Right cardiac atrium (tissue), 5 donors: ENCODE measurements at regions not wholly inside any gene's neighbourhood (a gene's known extent, or its start where the extent isn't known, plus 50 kb on each side); places are given as distances from the start of the nearest gene placed in this dataset.
A peak's percentile ranks its signal among the peaks of the same experiment; 100 is the strongest.

Source experiments
- ATAC-seq, 2 donors: fragments of 200-7000 bp; cut with Tn5 transposase; one replicate each; pipeline versions ENCODE4 v1.8.0 to v1.9.1; 2020; ENCODE audit warnings: moderate library complexity in 2 of 2, mild to moderate bottlenecking in 1 of 2
- DNase-seq, 3 donors: peaks; one replicate each; pipeline ENCODE4 v3.0.0-alpha.2; 2020
- H3K27ac ChIP-seq: one replicate; pipeline ENCODE4 v1.5.1; 2013; ENCODE audit warnings: mild to moderate bottlenecking, low read length, control low read depth, moderate library complexity
- H3K27me3 ChIP-seq: one replicate; pipeline ENCODE4 v1.6.1; 2013; ENCODE audit not compliant: control insufficient read depth, insufficient read depth
- H3K4me1 ChIP-seq: one replicate; pipeline ENCODE4 v1.6.1; 2013; ENCODE audit warnings: low read length; ENCODE audit not compliant: control insufficient read depth, insufficient read depth
- H3K4me3 ChIP-seq: one replicate; pipeline ENCODE4 v1.5.1; 2013; ENCODE audit warnings: low read length, control low read depth
- H3K9me3 ChIP-seq: one replicate; pipeline ENCODE4 v1.6.1; 2013; ENCODE audit warnings: low read length; ENCODE audit not compliant: control insufficient read depth
- WGBS: extraction: QIAGEN DNeasy Blood & Tissue Kit; methylation state at CpG from one replicate; pipeline ENCODE4 v1.1.7; 2013; 5-methylcytosine and 5-hydroxymethylcytosine counted together
- intact Hi-C, 4 donors: fragments of 100-400 bp; cut with DNase I; formaldehyde crosslinking; loops; one replicate each; pipeline versions ENCODE4 v1.11.0 to v1.14.0; 2022 to 2023
- donor health status: healthy with polysubstance abuse.
- donor health status: DM: no; HTN: yes; CAD: no.
- donor health status: DM: no; HTN: no; CAD: no.
- donor health status: DM: no; HTN: yes; CAD: no; lungs with severe emphysema.
- donor health status: DM: yes; HTN: yes; CAD: no.

- no peak for DNase-seq
- H3K9me3 ChIP-seq = no peaks in the 10 kb centered on the region
- H3K4me3 ChIP-seq = no peak overlapping the region
- no peak for ATAC-seq
- H3K4me1 ChIP-seq = no peaks in the 10 kb centered on the region
- intact Hi-C loops = no loop called here
- 68% methylated on average over 15 of the region's 15 CpGs for WGBS
- H3K27me3 ChIP-seq = no peaks in the 10 kb centered on the region
- peak overlapping the region; percentile 53 for H3K27ac ChIP-seq
Measured at GRCh38 chr4:24121395-24122175, 231.7 kb upstream of the PPARGC1A start.

- intact Hi-C loops = no loop called here
- Histone ChIP-seq H3K4me3 (no peak overlapping the region), H3K27ac (no peak overlapping the region), H3K4me1 (no peaks in the 10 kb centered on the region), H3K9me3 (no peaks in the 10 kb centered on the region), H3K27me3 (no peaks in the 10 kb centered on the region)
- no peak for DNase-seq
- 34% methylated on average over 8 of the region's 8 CpGs for WGBS
- ATAC-seq = no peak
Measured at GRCh38 chr4:24117975-24118374, 228.1 kb upstream of the PPARGC1A start.

GRCh38 chr4:24116107-24116506 is 226.3 kb upstream of the PPARGC1A start:
- intact Hi-C loops = no loop called here
- no peak overlapping the region for H3K27ac ChIP-seq

DNA sequence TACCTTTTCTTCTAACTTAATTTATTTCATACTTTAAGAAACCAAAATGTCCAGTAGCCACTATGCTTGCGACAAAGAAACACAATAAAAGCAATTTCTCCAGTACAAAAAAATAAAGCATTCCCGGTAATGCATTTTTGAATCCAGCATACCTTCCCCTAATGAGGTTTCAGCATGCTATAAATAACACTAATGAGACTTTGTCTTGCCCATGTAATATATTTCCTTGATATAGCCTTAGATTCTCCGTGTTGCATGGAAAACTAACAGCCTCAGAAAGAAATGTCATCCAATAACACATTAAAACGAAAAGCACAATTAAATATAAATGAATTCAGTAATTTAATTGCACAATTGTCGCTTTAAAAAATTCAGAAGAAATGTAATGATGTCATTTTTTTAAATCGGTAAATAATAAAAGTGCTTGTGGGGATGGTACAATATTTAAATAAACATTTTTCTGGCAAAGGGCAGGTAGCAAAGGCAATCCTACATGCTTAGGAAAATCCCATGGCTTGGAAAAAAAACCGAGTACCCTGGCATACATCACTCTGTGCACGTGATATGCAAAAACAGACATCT is 225.2 kb upstream of the PPARGC1A start:
- Histone ChIP-seq H3K4me3 (no peak overlapping the region), H3K27ac (no peak overlapping the region), H3K4me1 (no peaks in the 10 kb centered on the region), H3K9me3 (no peaks in the 10 kb centered on the region), H3K27me3 (no peaks in the 10 kb centered on the region)
- ATAC-seq = no peak
- no peak for DNase-seq
- intact Hi-C loops = no loop called here
- WGBS = 85% methylated on average over 8 of the region's 8 CpGs

More at GRCh38 chr4:24116107-24116506, 226.3 kb upstream of the PPARGC1A start:
- ATAC-seq (no peak), DNase-seq (no peak)
- Histone ChIP-seq H3K4me1 (no peaks in the 10 kb centered on the region), H3K9me3 (no peaks in the 10 kb centered on the region), H3K27me3 (no peaks in the 10 kb centered on the region), H3K4me3 (no peak overlapping the region)
- WGBS = 70% methylated on average over 3 of the region's 3 CpGs

DNA sequence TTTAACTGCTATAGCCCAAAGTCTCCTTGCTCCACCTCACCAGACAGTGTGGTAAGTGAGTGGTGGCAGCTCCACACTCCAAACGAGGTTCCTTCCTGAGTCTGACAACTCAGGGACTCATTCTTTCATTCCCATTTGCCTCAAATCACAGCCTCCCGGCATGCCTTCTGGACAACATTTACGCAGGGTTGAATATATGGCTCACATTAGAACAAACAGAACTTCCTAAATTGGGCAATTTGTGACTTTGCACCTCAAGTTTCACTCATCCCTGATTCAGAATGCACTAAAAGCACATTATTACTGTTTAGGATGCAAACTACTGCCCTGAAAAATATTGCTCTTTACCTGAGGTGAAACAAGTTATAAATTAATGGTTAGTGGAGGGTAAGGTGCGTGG is 224.6 kb upstream of the PPARGC1A start:
- no peak overlapping the region for H3K27ac ChIP-seq
- H3K4me3 ChIP-seq = no peak overlapping the region
- H3K9me3 ChIP-seq = no peaks in the 10 kb centered on the region
- 76% methylated on average over 4 of the region's 4 CpGs for WGBS
- ATAC-seq (no peak), DNase-seq (no peak)
- intact Hi-C loops = no loop called here
- H3K27me3 ChIP-seq = no peaks in the 10 kb centered on the region
- no peaks in the 10 kb centered on the region for H3K4me1 ChIP-seq

GRCh38 chr4:24112466-24112865 is 222.6 kb upstream of the PPARGC1A start:
- Histone ChIP-seq H3K9me3 (no peaks in the 10 kb centered on the region), H3K4me3 (no peak overlapping the region), H3K4me1 (no peaks in the 10 kb centered on the region), H3K27me3 (no peaks in the 10 kb centered on the region), H3K27ac (no peak overlapping the region)
- ATAC-seq = no peak
- WGBS = 45% methylated on average over 2 of the region's 2 CpGs
- intact Hi-C loops = no loop called here
- no peak for DNase-seq

DNA sequence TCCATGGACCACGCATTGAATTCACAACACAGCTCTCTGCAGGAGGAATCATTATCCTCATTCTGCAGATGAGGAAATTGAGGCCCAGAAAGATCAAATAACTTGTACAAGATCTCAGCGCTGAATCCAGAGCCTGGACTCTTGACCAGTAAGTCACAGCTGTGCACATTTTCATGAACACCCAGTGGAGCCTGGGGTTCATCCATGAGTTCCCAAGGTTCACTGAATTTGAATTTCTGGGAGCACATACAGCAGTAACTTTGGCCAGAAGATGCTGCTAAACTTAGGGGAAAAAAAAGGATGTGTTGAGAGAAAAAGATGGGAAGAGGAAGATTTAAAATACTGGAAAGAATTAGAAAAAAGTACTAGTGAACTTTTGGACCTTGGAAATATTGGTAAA is 218.7 kb upstream of the PPARGC1A start:
- Histone ChIP-seq H3K27ac (no peak overlapping the region), H3K9me3 (no peaks in the 10 kb centered on the region), H3K4me1 (no peaks in the 10 kb centered on the region), H3K4me3 (no peak overlapping the region), H3K27me3 (no peaks in the 10 kb centered on the region)
- 94% methylated on average over 2 of the region's 2 CpGs for WGBS
- no peak for DNase-seq
- no peak for ATAC-seq
- intact Hi-C loops = no loop called here

GRCh38 chr4:24105327-24106038 is 215.6 kb upstream of the PPARGC1A start:
- Histone ChIP-seq H3K9me3 (no peaks in the 10 kb centered on the region), H3K4me1 (no peaks in the 10 kb centered on the region), H3K4me3 (no peak overlapping the region), H3K27ac (no peak overlapping the region), H3K27me3 (no peaks in the 10 kb centered on the region)
- ATAC-seq (peak; percentile 49 to 76), DNase-seq (peak in 1 of 3 donors; percentile 15)
- intact Hi-C loops = no loop called here
- 62% methylated on average over 10 of the region's 10 CpGs for WGBS

DNA sequence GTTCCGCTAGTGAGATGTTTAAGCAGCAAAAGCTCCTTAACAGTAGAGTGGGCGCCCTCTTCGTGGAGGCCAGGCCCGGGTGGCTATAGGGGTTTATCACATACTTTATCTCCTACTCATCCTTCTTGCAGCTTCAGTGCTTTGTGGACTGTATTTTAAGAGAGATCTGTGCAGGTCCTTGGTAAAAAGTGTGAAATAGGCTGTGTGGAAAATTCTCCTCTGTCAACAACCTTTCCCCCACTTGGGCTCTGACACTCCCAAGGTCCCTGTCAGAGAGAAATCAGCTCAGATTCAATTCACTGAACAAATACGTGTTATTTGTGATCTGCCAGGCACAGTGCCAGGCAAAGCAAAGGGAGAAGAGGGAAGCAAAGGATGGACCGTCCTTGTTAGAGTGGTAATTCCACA is 214.3 kb upstream of the PPARGC1A start:
- Histone ChIP-seq H3K27ac (peak overlapping the region; percentile 94), H3K27me3 (no peaks in the 10 kb centered on the region), H3K4me3 (peak overlapping the region; percentile 30), H3K9me3 (no peaks in the 10 kb centered on the region), H3K4me1 (no peaks in the 10 kb centered on the region)
- ATAC-seq (peak; percentile 33 to 60), DNase-seq (peak in 2 of 3 donors; percentile 35 to 42)
- intact Hi-C loops = no loop called here
- WGBS = 38% methylated on average over 6 of the region's 6 CpGs

DNA sequence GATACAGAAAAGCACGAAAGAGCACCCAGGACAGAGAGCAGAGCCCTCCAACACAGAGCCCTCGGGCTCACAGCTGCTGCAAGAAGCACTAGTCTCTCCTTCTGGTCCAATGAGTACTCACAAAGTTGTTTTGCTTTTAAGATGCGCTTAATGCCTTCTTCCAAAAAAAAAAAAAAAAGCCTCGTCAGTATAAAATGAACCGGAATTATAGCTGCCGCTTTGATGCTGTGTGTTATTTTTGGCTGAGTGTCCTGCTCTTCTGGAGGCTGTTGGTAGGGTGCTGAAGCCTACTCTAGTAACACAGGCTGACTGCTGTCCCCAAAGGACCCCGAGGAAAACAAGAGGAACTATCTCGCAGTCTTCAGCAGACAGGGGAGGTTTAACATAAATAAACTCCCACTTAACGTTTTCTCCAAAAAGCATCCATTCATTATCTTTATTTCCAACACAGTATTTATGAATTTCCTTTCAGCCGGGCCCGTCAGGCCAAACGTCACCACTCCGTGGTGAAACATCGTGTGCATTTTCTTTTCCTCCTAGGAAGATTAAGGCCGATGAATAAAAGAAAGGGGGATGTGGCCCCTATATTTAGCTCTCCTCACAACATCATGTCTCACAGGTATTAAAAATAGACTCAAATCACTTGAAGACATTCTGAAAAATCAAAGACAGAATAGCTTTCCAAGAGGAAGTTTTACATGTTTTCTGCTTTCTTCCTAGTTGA is 213.7 kb upstream of the PPARGC1A start:
- ATAC-seq = peak; percentile 82 to 83
- H3K27me3 ChIP-seq = no peaks in the 10 kb centered on the region
- DNase-seq = peak in 1 of 3 donors; percentile 34
- 15% methylated on average over 15 of the region's 15 CpGs for WGBS
- intact Hi-C loops = no loop called here
- no peaks in the 10 kb centered on the region for H3K4me1 ChIP-seq
- peak overlapping the region; percentile 30 for H3K4me3 ChIP-seq
- no peaks in the 10 kb centered on the region for H3K9me3 ChIP-seq
- H3K27ac ChIP-seq = peak overlapping the region; percentile 94

- Histone ChIP-seq H3K27ac (peak overlapping the region; percentile 87), H3K27me3 (no peaks in the 10 kb centered on the region), H3K4me1 (no peaks in the 10 kb centered on the region), H3K9me3 (no peaks in the 10 kb centered on the region), H3K4me3 (no peak overlapping the region)
- DNase-seq (no peak), ATAC-seq (peak in 1 of 2 donors; percentile 15)
- 69% methylated on average over 4 of the region's 4 CpGs for WGBS
- intact Hi-C loops = no loop called here
Measured at GRCh38 chr4:24102621-24103020, 212.8 kb upstream of the PPARGC1A start.
